Vagina (tissue), 2 donors: ENCODE measurements at regions not wholly inside any gene's neighbourhood (a gene's known extent, or its start where the extent isn't known, plus 50 kb on each side); places are given as distances from the start of the nearest gene placed in this dataset.

ENCODE experiments used
- CTCF ChIP-seq, 3 experiments: fragments of 450-650 bp in 2 of 3; fragments of 200-600 bp in 1 of 3; sonication (generic) in 1 of 3; IDR thresholded peaks; one replicate each; pipeline ENCODE4 v1.5.1; 2017 to 2019; ENCODE audit warnings: antibody characterized with exemption in 3 of 3, mild to moderate bottlenecking in 2 of 3, moderate library complexity in 2 of 3
- POLR2A ChIP-seq, 2 donors: fragments of 450-650 bp; IDR thresholded peaks; one replicate each; pipeline ENCODE4 v1.6.1; 2017; ENCODE audit warnings: antibody characterized with exemption in 2 of 2, mild to moderate bottlenecking in 2 of 2, moderate library complexity in 2 of 2

- TF ChIP-seq CTCF (IDR thresholded peaks at IDR 0.05): no peak
- no peak for TF ChIP-seq POLR2A (IDR thresholded peaks at IDR 0.05)
Observed at GRCh38 chr12:115466076-115466475, 782.1 kb upstream of the TBX3 start.
